ENCODE measurements at regions not wholly inside any gene's neighbourhood (a gene's known extent, or its start where the extent isn't known, plus 50 kb on each side); places are given as distances from the start of the nearest gene placed in this dataset.

- H3K9me3 ChIP-seq (ENCODE audit: low read length): peaks cover 9% of the 10 kb centered on the region; the same call in 1 of the 2 replicates
- FAIRE-seq (no peak), ATAC-seq (no peak), DNase-seq (ENCODE audit: low spot score) (no peak)
- no peak overlapping the region for H2AFZ ChIP-seq (ENCODE audit: low read length)
- H3K4me3 ChIP-seq (replicated peaks in 1 of 3; ENCODE audit: insufficient read depth in 1 of 3, low read depth in 2 of 3, low read length in 3 of 3): no peak overlapping the region
- no peaks in the 10 kb centered on the region for H3K4me1 ChIP-seq (ENCODE audit: insufficient read depth, low read length)
- BruUV-seq (replicated peaks): no TSS peak
- no peaks in the 10 kb centered on the region for H4K20me1 ChIP-seq (ENCODE audit: insufficient read depth, low read length)
- no peak for TF ChIP-seq PTBP1 (IDR thresholded peaks at IDR 0.05; ENCODE audit: low read depth, low read length, poor library complexity, severe bottlenecking)
- TF ChIP-seq HNF4G (IDR thresholded peaks at IDR 0.05; ENCODE audit: borderline replicate concordance, low read depth, low read length): no peak
- no peak for TF ChIP-seq HNF4G (CRISPR knock-in tag; IDR thresholded peaks at IDR 0.05; ENCODE audit: borderline replicate concordance, low read depth)
- no peak for TF ChIP-seq CENPBD1 (CRISPR knock-in tag; IDR thresholded peaks at IDR 0.05; ENCODE audit: borderline replicate concordance, low read depth)
- TF ChIP-seq GATAD1 (CRISPR knock-in tag; IDR thresholded peaks at IDR 0.05): no peak
- TF ChIP-seq CERS6 (CRISPR knock-in tag; IDR thresholded peaks at IDR 0.05): no peak
- TF ChIP-seq IKZF1 (IDR thresholded peaks at IDR 0.05): no peak
- TF ChIP-seq ZNF160 (CRISPR knock-in tag; IDR thresholded peaks at IDR 0.05): no peak
- TF ChIP-seq SP4 (CRISPR knock-in tag; IDR thresholded peaks at IDR 0.05): no peak
- TF ChIP-seq ZNF512B (CRISPR knock-in tag; IDR thresholded peaks at IDR 0.05; ENCODE audit: borderline replicate concordance): no peak
- TF ChIP-seq NFIB (CRISPR knock-in tag; IDR thresholded peaks at IDR 0.05; ENCODE audit: borderline replicate concordance): no peak
- TF ChIP-seq FOXC1 (CRISPR knock-in tag; IDR thresholded peaks at IDR 0.05; ENCODE audit: borderline replicate concordance): no peak
- no peak for TF ChIP-seq ZFP37 (CRISPR knock-in tag; IDR thresholded peaks at IDR 0.05; ENCODE audit: borderline replicate concordance)
- TF ChIP-seq ZBTB34 (CRISPR knock-in tag; IDR thresholded peaks at IDR 0.05): no peak
- TF ChIP-seq ATF3 (CRISPR knock-in tag; IDR thresholded peaks at IDR 0.05): no peak
- TF ChIP-seq KLF15 (CRISPR knock-in tag; IDR thresholded peaks at IDR 0.05; ENCODE audit: borderline replicate concordance): no peak
- no peak for TF ChIP-seq MIXL1 (CRISPR knock-in tag; IDR thresholded peaks at IDR 0.05)
- H3K27me3 ChIP-seq (ENCODE audit: control insufficient read depth in 1 of 2, insufficient read depth in 2 of 2, low read length in 2 of 2): peaks cover 3 to 19% of the 10 kb centered on the region in 2 experiments; a peak in 2 of 5 replicates
- intact Hi-C loops (cut with micrococcal nuclease; ENCODE audit: unreplicated experiment): no loop called here
- WGBS (ENCODE audit: low lambda C conversion rate): 81% methylated on average over 1 of the region's 1 CpG
- H3K27ac ChIP-seq (ENCODE audit: extremely low read length, insufficient read depth, low read length): no peak overlapping the region
- H3K4me2 ChIP-seq (ENCODE audit: low read depth, low read length): no peak overlapping the region
- CTCF ChIA-PET (ENCODE audit: low intra/inter-chr PET ratio, low total read pairs): no interaction called here
- H3K79me2 ChIP-seq (ENCODE audit: insufficient read depth, low read length): no peaks in the 10 kb centered on the region
- no peaks in the 10 kb centered on the region for H3K36me3 ChIP-seq (replicated peaks in 1 of 2; ENCODE audit: control insufficient read depth in 1 of 2, insufficient read depth in 2 of 2, low read length in 2 of 2)
- in situ Hi-C loops (cut with HindIII; ENCODE audit: extremely low pct_ligation_motif_present, low pct_unique_long_range_greater_than_20kb): no loop called here
- POLR2A ChIA-PET: no interaction called here
- no peak overlapping the region for H3K9ac ChIP-seq (ENCODE audit: insufficient read depth, low read depth, low read length)
These were observed 76.7 kb upstream of the RFLNA start for GRCh38 chr12:124218243-124218560.
